Kidney epithelial cell (primary cell): ENCODE measurements at regions not wholly inside any gene's neighbourhood (a gene's known extent, or its start where the extent isn't known, plus 50 kb on each side); places are given as distances from the start of the nearest gene placed in this dataset.

Experiments
- DNase-seq: peaks from one replicate; pipeline ENCODE4 v3.0.0-alpha.2; 2010; ENCODE audit warnings: low read depth
- H3K27me3 ChIP-seq: 2 replicates; pipeline ENCODE4 v1.6.0; 2011; ENCODE audit warnings: low read length; ENCODE audit not compliant: control insufficient read depth, insufficient read depth
- H3K36me3 ChIP-seq: 2 replicates; pipeline ENCODE4 v1.5.1; 2011; ENCODE audit warnings: low read length; ENCODE audit not compliant: control insufficient read depth, insufficient read depth
- H3K4me3 ChIP-seq: 2 replicates; pipeline ENCODE4 v1.5.1; 2011; ENCODE audit warnings: low read depth, mild to moderate bottlenecking, control low read depth, low read length
- CTCF ChIP-seq: IDR thresholded peaks from 2 replicates; pipeline ENCODE4 v1.5.1; 2011; ENCODE audit warnings: mild to moderate bottlenecking, moderate library complexity, low read length, control low read depth, inconsistent platforms; ENCODE audit not compliant: insufficient read depth, poor library complexity, severe bottlenecking

GRCh38 chr15:46416544-46416943, 781.7 kb downstream of the SQOR start:
- Histone ChIP-seq H3K4me3 (no peak overlapping the region), H3K36me3 (no peaks in the 10 kb centered on the region), H3K27me3 (no peaks in the 10 kb centered on the region)
- no peak for DNase-seq
- no peak for TF ChIP-seq CTCF

DNA sequence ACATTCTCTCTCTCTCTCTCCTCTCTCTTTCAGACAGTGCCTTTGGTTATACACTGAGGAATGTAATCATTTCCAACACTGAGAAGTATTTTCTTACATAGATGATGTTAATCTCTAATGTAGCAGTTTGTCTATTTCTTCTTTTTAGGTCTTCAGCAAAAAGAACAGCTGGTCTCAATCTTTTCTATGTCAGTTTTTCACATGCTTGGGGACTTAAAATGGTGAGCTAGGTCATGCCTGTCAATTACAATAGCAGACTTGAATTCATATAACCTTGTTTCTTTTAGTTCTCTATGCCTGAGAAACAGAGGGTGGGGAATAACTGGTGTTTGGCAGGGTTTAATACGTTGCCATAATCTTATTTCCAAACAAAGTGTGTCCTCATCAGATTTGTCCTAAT, 786.2 kb downstream of the SQOR start:
- TF ChIP-seq CTCF, result no peak

GRCh38 chr15:46441294-46442062, 806.6 kb downstream of the SQOR start:
- DNase-seq, result peak; percentile 63
- Histone ChIP-seq H3K4me3 (no peak overlapping the region), H3K27me3 (no peaks in the 10 kb centered on the region), H3K36me3 (no peaks in the 10 kb centered on the region)
- no peak for TF ChIP-seq CTCF

More for the DNA sequence above, 786.2 kb downstream of the SQOR start:
- no peak for DNase-seq
- H3K36me3 ChIP-seq, result no peaks in the 10 kb centered on the region
- no peaks in the 10 kb centered on the region for H3K27me3 ChIP-seq
- no peak overlapping the region for H3K4me3 ChIP-seq

DNA sequence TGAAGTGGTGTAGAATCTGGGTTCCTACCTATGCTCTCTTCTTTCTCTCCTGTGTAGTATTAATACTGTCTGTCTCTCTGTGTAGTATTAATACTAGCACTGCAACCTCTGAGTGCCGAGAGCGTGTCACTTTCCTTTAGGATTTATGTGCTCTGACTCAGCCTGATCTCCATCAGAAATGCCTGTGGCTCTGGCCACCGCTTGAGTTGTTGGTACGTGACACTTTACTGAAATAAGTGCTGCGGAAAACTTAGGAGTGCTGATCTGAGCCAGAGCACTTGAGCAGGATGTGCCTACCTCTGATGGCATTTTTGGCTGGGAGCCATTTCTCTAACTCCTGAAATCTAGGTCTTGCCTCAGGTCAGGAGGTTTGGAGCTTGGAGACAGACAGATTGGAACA, 807.4 kb downstream of the SQOR start:
- DNase-seq, result peak; percentile 77
- H3K4me3 ChIP-seq, result no peak overlapping the region
- no peaks in the 10 kb centered on the region for H3K36me3 ChIP-seq
- no peak for TF ChIP-seq CTCF
- H3K27me3 ChIP-seq, result no peaks in the 10 kb centered on the region

- no peak overlapping the region for H3K4me3 ChIP-seq
- no peak for DNase-seq
- no peaks in the 10 kb centered on the region for H3K27me3 ChIP-seq
- no peaks in the 10 kb centered on the region for H3K36me3 ChIP-seq
- TF ChIP-seq CTCF, result no peak
These were observed 808.2 kb downstream of the SQOR start for GRCh38 chr15:46442901-46443590.
